Astrocyte (in vitro differentiated cells and primary cell): ENCODE measurements at regions not wholly inside any gene's neighbourhood (a gene's known extent, or its start where the extent isn't known, plus 50 kb on each side); places are given as distances from the start of the nearest gene placed in this dataset.

Source experiments
- EZH2 ChIP-seq: IDR thresholded peaks from 2 replicates; pipeline ENCODE4 v1.6.1; 2012; ENCODE audit warnings: mild to moderate bottlenecking, low read length, inconsistent platforms; ENCODE audit not compliant: insufficient read depth
- TF ChIP-seq, protein P1 (sequence below): IDR thresholded peaks from 2 replicates; pipeline ENCODE4 v1.5.1; 2011; ENCODE audit warnings: low read depth, mild to moderate bottlenecking, inconsistent platforms, low read length, moderate library complexity; ENCODE audit not compliant: insufficient read depth

DNA sequence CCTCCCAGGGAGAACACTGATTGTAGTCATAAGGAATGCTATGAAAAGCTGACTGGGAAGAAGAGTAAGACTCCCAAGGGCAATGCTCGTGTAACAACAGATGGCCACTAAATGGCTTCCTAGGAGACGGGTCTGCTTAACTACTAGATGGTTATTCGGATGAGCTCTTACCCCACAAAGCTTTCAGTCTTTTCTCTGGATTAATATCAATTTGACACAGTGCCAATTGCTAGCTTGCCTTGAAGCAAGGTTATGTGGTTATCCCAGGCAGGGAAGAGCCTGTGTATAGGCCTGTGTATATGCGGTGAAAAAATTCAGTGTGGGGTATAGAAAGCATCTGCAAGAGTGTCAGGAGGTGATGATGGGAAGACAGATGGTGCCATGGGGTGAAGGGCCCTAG lies 86.4 kb upstream of the NOX3 start:
- TF ChIP-seq, protein P1, sequence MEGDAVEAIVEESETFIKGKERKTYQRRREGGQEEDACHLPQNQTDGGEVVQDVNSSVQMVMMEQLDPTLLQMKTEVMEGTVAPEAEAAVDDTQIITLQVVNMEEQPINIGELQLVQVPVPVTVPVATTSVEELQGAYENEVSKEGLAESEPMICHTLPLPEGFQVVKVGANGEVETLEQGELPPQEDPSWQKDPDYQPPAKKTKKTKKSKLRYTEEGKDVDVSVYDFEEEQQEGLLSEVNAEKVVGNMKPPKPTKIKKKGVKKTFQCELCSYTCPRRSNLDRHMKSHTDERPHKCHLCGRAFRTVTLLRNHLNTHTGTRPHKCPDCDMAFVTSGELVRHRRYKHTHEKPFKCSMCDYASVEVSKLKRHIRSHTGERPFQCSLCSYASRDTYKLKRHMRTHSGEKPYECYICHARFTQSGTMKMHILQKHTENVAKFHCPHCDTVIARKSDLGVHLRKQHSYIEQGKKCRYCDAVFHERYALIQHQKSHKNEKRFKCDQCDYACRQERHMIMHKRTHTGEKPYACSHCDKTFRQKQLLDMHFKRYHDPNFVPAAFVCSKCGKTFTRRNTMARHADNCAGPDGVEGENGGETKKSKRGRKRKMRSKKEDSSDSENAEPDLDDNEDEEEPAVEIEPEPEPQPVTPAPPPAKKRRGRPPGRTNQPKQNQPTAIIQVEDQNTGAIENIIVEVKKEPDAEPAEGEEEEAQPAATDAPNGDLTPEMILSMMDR, result no peak
- TF ChIP-seq EZH2, result no peak
